ENCODE measurements at regions not wholly inside any gene's neighbourhood (a gene's known extent, or its start where the extent isn't known, plus 50 kb on each side); places are given as distances from the start of the nearest gene placed in this dataset.

GRCh38 chr9:7258688-7259396 lies 501.1 kb downstream of the KDM4C start:
- intact Hi-C loops (cut with micrococcal nuclease): no loop called here
- no peaks in the 10 kb centered on the region for H3K36me3 Mint-ChIP-seq (ENCODE audit: insufficient read depth, unreplicated experiment)
- ChIA-PET POLR2A (no interaction called here), CTCF (interaction anchor here (0.6 to 1.1 kb wide), 5 partner anchors 30 to 973 kb away, joined by 3 to 4 read pairs (median 3); no protein-coding TSS in a partner anchor)
- no peaks in the 10 kb centered on the region for H3K4me1 Mint-ChIP-seq (ENCODE audit: insufficient read depth, unreplicated experiment)
- no peak overlapping the region for H3K4me3 Mint-ChIP-seq (ENCODE audit: unreplicated experiment)
- no peak for TF ChIP-seq CTCF (IDR thresholded peaks at IDR 0.05; ENCODE audit: unreplicated experiment)
- DNase-seq (ENCODE audit: unreplicated experiment): no peak
- H3K27ac Mint-ChIP-seq (ENCODE audit: low read depth, unreplicated experiment): no peak overlapping the region
- no TSS peak for BruUV-seq (replicated peaks)
- peaks cover 43% of the 10 kb centered on the region for H3K27me3 Mint-ChIP-seq (ENCODE audit: insufficient read depth, unreplicated experiment)
- H3K9me3 Mint-ChIP-seq (ENCODE audit: unreplicated experiment): peaks cover 7% of the 10 kb centered on the region

- POLR2A ChIA-PET: no interaction called here
- no peaks in the 10 kb centered on the region for H3K36me3 Mint-ChIP-seq (ENCODE audit: insufficient read depth, unreplicated experiment)
- no peaks in the 10 kb centered on the region for H3K4me1 Mint-ChIP-seq (ENCODE audit: insufficient read depth, unreplicated experiment)
- peaks cover 12% of the 10 kb centered on the region for H3K27me3 Mint-ChIP-seq (ENCODE audit: insufficient read depth, unreplicated experiment)
- H3K4me3 Mint-ChIP-seq (ENCODE audit: unreplicated experiment): no peak overlapping the region
- TF ChIP-seq CTCF (IDR thresholded peaks at IDR 0.05; ENCODE audit: unreplicated experiment): no peak
- intact Hi-C loops (cut with micrococcal nuclease): no loop called here
- H3K9me3 Mint-ChIP-seq (ENCODE audit: unreplicated experiment): no peaks in the 10 kb centered on the region
- CTCF ChIA-PET: interaction anchor here (0.6 kb wide), 1 partner anchor 149 kb away, joined by 3 read pairs; no protein-coding TSS in a partner anchor
- no TSS peak for BruUV-seq (replicated peaks)
- DNase-seq (ENCODE audit: unreplicated experiment): peak; percentile 29
- no peak overlapping the region for H3K27ac Mint-ChIP-seq (ENCODE audit: low read depth, unreplicated experiment)
Measured at GRCh38 chr9:7246917-7247522, 489.2 kb downstream of the KDM4C start.

GRCh38 chr9:7245976-7246580 lies 488.3 kb downstream of the KDM4C start:
- no TSS peak for BruUV-seq (replicated peaks)
- H3K9me3 Mint-ChIP-seq (ENCODE audit: unreplicated experiment): no peaks in the 10 kb centered on the region
- H3K27ac Mint-ChIP-seq (ENCODE audit: low read depth, unreplicated experiment): no peak overlapping the region
- CTCF ChIA-PET: interaction anchor here (0.6 to 3.7 kb wide), 3 partner anchors 11 to 306 kb away, joined by 4 to 14 read pairs (median 4); no protein-coding TSS in a partner anchor
- H3K27me3 Mint-ChIP-seq (ENCODE audit: insufficient read depth, unreplicated experiment): peaks cover 12% of the 10 kb centered on the region
- no peak overlapping the region for H3K4me3 Mint-ChIP-seq (ENCODE audit: unreplicated experiment)
- H3K4me1 Mint-ChIP-seq (ENCODE audit: insufficient read depth, unreplicated experiment): no peaks in the 10 kb centered on the region
- POLR2A ChIA-PET: no interaction called here
- intact Hi-C loops (cut with micrococcal nuclease): no loop called here
- no peak for TF ChIP-seq CTCF (IDR thresholded peaks at IDR 0.05; ENCODE audit: unreplicated experiment)
- no peak for DNase-seq (ENCODE audit: unreplicated experiment)
- no peaks in the 10 kb centered on the region for H3K36me3 Mint-ChIP-seq (ENCODE audit: insufficient read depth, unreplicated experiment)

GRCh38 chr9:7243838-7244237 lies 486.1 kb downstream of the KDM4C start:
- CTCF ChIA-PET: interaction anchor here (3.7 kb wide), 1 partner anchor 10 kb away, joined by 14 read pairs; no protein-coding TSS in a partner anchor
- DNase-seq (ENCODE audit: unreplicated experiment): no peak
- no peaks in the 10 kb centered on the region for H3K4me1 Mint-ChIP-seq (ENCODE audit: insufficient read depth, unreplicated experiment)
- no peak overlapping the region for H3K4me3 Mint-ChIP-seq (ENCODE audit: unreplicated experiment)
- TF ChIP-seq CTCF (IDR thresholded peaks at IDR 0.05; ENCODE audit: unreplicated experiment): no peak
- intact Hi-C loops (cut with micrococcal nuclease): no loop called here
- no TSS peak for BruUV-seq (replicated peaks)
- H3K9me3 Mint-ChIP-seq (ENCODE audit: unreplicated experiment): no peaks in the 10 kb centered on the region
- peaks cover 12% of the 10 kb centered on the region for H3K27me3 Mint-ChIP-seq (ENCODE audit: insufficient read depth, unreplicated experiment)
- POLR2A ChIA-PET: no interaction called here
- no peaks in the 10 kb centered on the region for H3K36me3 Mint-ChIP-seq (ENCODE audit: insufficient read depth, unreplicated experiment)
- H3K27ac Mint-ChIP-seq (ENCODE audit: low read depth, unreplicated experiment): no peak overlapping the region
